GM12864 (cell line): ENCODE measurements at regions not wholly inside any gene's neighbourhood (a gene's known extent, or its start where the extent isn't known, plus 50 kb on each side); places are given as distances from the start of the nearest gene placed in this dataset.
"Not testable (repeated sequence)": the region's sequence is repeated elsewhere in the genome, so short reads cannot be mapped to it uniquely, and the experiment has no call there.

Experiments used
- DNase-seq: peaks from one replicate; pipeline ENCODE4 v3.0.0-alpha.2; 2011; ENCODE audit warnings: low read depth
- H3K4me3 ChIP-seq: 2 replicates; pipeline ENCODE4 v1.5.1; 2011; ENCODE audit warnings: mild to moderate bottlenecking, low read depth, low read length, control low read depth
- TF ChIP-seq, protein P1 (sequence below): IDR thresholded peaks from 2 replicates; pipeline ENCODE4 v1.5.1; 2011; ENCODE audit warnings: low read depth, mild to moderate bottlenecking, moderate library complexity, low read length, control low read depth, inconsistent platforms; ENCODE audit errors: missing control alignments

DNA sequence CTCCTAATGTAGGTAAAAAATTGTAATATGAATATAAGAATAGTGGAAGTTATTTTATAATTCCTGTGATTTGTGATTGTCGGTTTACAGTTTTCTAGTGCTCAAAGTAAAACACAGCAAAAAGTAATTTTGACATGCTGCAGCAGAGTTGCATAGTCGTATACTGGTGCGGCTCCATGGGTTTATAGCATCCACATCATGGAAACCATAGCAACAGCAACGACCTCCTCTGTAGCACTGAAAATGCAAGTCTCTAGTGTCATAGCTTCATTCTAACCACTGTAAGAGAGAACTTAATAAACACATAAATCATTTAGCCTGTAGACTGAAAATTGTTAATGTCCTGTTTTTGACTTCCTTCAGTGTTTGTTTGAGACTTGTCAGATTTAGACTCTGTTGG is 574.3 kb downstream of the KCNH5 start:
- TF ChIP-seq, protein P1, sequence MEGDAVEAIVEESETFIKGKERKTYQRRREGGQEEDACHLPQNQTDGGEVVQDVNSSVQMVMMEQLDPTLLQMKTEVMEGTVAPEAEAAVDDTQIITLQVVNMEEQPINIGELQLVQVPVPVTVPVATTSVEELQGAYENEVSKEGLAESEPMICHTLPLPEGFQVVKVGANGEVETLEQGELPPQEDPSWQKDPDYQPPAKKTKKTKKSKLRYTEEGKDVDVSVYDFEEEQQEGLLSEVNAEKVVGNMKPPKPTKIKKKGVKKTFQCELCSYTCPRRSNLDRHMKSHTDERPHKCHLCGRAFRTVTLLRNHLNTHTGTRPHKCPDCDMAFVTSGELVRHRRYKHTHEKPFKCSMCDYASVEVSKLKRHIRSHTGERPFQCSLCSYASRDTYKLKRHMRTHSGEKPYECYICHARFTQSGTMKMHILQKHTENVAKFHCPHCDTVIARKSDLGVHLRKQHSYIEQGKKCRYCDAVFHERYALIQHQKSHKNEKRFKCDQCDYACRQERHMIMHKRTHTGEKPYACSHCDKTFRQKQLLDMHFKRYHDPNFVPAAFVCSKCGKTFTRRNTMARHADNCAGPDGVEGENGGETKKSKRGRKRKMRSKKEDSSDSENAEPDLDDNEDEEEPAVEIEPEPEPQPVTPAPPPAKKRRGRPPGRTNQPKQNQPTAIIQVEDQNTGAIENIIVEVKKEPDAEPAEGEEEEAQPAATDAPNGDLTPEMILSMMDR: no peak
- H3K4me3 ChIP-seq: no peak overlapping the region
- DNase-seq: no peak

DNA sequence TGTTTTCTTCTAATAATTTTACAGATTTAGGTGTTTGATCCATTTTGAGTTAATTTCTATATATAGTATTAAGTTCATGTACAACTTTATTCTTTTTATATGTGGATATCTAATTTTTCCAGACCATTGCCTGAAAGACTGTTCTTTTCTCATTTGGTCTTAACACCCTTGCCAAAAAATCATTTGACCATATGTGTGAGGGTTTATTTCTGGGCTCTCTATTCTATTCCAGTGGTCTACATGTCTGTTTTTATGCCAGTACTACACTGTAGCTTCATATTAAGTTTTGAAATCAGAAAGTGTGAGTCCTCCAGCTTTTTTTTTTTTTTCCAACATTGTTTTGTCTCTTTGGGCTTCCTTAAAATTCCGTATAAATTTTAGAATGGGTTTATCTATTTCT is 554.1 kb downstream of the KCNH5 start:
- DNase-seq: no peak
- H3K4me3 ChIP-seq: no peak overlapping the region
- TF ChIP-seq, protein P1: no peak

DNA sequence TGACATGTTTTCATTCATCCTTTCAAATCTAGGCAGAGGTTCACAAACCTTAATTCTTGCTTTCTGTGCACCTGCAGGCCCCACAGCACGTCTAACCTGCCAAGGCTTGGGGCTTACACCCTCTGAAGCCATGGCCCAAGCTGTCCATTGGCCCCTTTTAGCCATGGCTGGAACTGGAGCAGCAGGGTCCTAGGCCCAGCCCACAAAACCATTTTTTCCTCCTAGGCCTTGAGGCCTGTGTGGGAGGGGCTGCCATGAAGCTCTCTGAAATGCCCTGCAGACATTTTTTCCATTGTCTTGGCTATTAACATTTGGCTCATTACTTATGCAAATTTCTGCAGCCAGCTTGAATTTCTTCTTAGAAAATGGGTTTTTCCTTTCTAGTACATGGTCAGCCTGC is 547.5 kb downstream of the KCNH5 start:
- TF ChIP-seq, protein P1: no peak
- no peak for DNase-seq
- no peak overlapping the region for H3K4me3 ChIP-seq

DNA sequence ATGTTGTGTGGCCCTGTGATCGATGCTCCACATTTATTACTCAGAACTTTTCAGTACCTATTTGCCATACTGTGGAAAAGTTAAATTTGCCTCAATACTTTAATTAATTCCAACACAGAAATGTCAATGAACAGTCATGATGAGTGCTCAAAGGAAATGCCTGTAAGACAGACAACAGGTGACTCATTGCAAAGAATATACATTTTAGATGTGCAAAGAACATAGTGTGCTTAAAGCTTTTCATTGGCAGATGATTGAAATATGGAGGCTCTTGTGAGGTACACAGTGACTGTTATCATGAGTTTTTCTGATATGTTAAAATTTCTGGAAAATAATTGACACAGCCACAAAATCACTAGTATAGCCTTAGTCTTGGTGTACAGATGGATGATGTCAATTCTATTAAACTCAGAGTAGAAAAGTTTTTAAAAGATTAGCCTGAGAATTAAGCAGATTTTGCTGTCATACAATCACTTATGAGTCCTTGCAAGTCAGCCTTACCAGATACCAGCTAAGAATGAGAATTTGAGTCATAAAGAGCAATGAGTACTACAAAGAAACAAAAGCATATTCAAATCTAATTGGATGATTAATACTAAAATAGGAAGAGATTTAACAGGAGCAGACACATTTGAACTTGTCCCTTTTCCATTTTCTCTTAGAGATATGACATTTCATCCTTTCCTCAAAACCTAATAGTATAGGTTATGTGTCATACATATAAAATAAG is 544.1 kb downstream of the KCNH5 start:
- TF ChIP-seq, protein P1: no peak

DNA sequence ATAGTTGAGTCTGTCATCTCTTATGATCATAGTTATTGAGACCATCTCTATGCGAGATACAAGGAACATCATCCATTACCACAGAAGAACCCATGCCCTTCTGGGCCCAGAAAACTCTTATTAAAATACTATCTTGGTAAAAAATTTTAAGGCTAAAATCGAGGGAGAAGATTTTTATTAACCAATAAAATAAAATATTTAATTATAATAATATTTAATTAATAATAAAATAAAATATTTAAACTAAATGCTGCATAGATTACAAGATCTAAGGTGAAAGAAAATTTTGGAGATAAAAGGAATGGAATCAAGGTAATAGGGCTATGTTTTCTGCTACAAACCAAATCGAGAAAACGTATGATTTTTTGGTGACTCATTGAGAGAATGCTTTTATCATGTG is 540.2 kb downstream of the KCNH5 start:
- H3K4me3 ChIP-seq: no peak overlapping the region
- no peak for DNase-seq
- TF ChIP-seq, protein P1: no peak

More for the DNA sequence above, 544.1 kb downstream of the KCNH5 start:
- no peak for DNase-seq
- H3K4me3 ChIP-seq: no peak overlapping the region

DNA sequence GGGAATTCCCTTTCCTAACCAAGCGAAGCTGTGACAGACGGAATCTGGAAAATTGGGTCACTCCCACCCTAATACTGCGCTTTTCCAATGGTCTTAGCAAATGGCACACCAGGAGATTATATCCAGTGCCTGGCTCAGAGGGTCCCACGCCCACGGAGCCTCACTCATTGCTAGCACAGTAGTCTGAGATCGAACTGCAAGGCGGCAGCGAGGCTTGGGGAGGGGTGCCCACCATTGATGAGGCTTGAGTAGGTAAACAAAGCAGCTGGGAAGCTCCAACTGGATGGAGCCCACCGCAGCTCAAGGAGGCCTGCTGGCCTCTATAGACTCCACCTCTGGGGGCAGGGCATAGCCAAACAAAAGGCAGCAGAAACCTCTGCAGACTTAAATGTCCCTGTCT is 523.9 kb downstream of the KCNH5 start:
- not testable (repeated sequence) for DNase-seq, H3K4me3 ChIP-seq

DNA sequence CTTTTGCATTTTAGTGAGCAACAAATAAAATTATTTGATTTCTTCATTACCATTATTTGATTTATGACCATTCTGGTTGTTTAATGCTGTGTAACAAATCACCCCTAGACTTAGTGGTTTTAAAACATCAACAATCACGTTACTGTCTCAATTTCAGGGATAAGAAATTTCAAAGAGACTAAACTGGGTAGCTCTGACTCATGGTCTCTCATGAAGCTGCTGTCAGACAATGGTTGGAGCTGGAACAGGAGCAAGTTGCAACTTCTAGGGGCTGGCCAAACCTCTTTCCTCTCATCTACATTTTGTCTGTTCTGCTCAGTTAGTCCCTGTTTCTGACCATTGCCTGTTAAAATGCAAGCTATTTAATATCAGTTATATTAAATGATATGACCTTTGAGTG is 517.0 kb downstream of the KCNH5 start:
- TF ChIP-seq, protein P1: no peak
- H3K4me3 ChIP-seq: no peak overlapping the region
- DNase-seq: no peak
